Endodermal cell (in vitro differentiated cells): ENCODE measurements at regions not wholly inside any gene's neighbourhood (a gene's known extent, or its start where the extent isn't known, plus 50 kb on each side); places are given as distances from the start of the nearest gene placed in this dataset.

Experiments
- DNase-seq: peaks from one replicate; pipeline ENCODE4 v3.0.0-alpha.2; 2017
- H3K27ac ChIP-seq: 2 replicates; pipeline ENCODE4 v1.5.1; 2013; ENCODE audit warnings: mild to moderate bottlenecking, low read depth, low read length, moderate library complexity
- H3K27me3 ChIP-seq: 2 replicates; pipeline ENCODE4 v1.6.1; 2013; ENCODE audit warnings: mild to moderate bottlenecking, low read length, moderate library complexity; ENCODE audit not compliant: insufficient read depth, control insufficient read depth, poor library complexity, severe bottlenecking
- H3K36me3 ChIP-seq: 2 replicates; pipeline ENCODE4 v1.7.0; 2013; ENCODE audit warnings: mild to moderate bottlenecking, low read length, moderate library complexity; ENCODE audit not compliant: control insufficient read depth, insufficient read depth
- H3K4me1 ChIP-seq: one replicate; pipeline ENCODE4 v1.7.0; 2013; ENCODE audit warnings: low read length; ENCODE audit not compliant: control insufficient read depth, insufficient read depth
- H3K4me3 ChIP-seq: 2 replicates; pipeline ENCODE4 v1.5.1; 2013; ENCODE audit warnings: mild to moderate bottlenecking, low read length, moderate library complexity
- H3K9ac ChIP-seq: 2 replicates; pipeline ENCODE4 v1.6.1; 2013; ENCODE audit warnings: mild to moderate bottlenecking, low read length, moderate library complexity; ENCODE audit not compliant: poor library complexity, severe bottlenecking; ENCODE audit errors: extremely low read depth
- H3K9me3 ChIP-seq: 2 replicates; pipeline ENCODE4 v1.6.1; 2013; ENCODE audit warnings: mild to moderate bottlenecking, low read length, moderate library complexity; ENCODE audit not compliant: control insufficient read depth
- H3K27ac Mint-ChIP-seq: 2 replicates; pipeline ENCODE4 v1.8.0; 2020; ENCODE audit warnings: mixed read lengths
- H3K27me3 Mint-ChIP-seq: 2 replicates; pipeline ENCODE4 v1.8.0; 2021; ENCODE audit warnings: mild to moderate bottlenecking, mixed read lengths; ENCODE audit not compliant: insufficient read depth
- H3K36me3 Mint-ChIP-seq: 2 replicates; pipeline ENCODE4 v1.8.0; 2020; ENCODE audit warnings: low read depth, mixed read lengths
- H3K4me1 Mint-ChIP-seq: 2 replicates; pipeline ENCODE4 v1.8.0; 2020; ENCODE audit warnings: mixed read lengths
- H3K4me3 Mint-ChIP-seq: 2 replicates; pipeline ENCODE4 v1.8.0; 2020; ENCODE audit warnings: mild to moderate bottlenecking, moderate library complexity, mixed read lengths
- H3K9me3 Mint-ChIP-seq: 2 replicates; pipeline ENCODE4 v1.8.0; 2020; ENCODE audit warnings: mild to moderate bottlenecking, mixed read lengths
- CTCF ChIP-seq: fragments of 200-600 bp; sonication (generic); conservative IDR thresholded peaks from 2 replicates; pipeline ENCODE4 v1.5.0; 2021; ENCODE audit warnings: antibody characterized with exemption, mild to moderate bottlenecking
- WGBS, 2 experiments: methylation state at CpG; one replicate each; pipeline versions ENCODE4 v1.1.5 to v1.1.7; 2013; ENCODE audit warnings: missing lambda C conversion rate in 2 of 2, mixed read lengths in 1 of 2; ENCODE audit not compliant: insufficient coverage in 1 of 2, insufficient read length in 1 of 2; 5-methylcytosine and 5-hydroxymethylcytosine counted together

- H3K4me3 Mint-ChIP-seq: no peak overlapping the region
- DNase-seq: no peak
- no peaks in the 10 kb centered on the region for H3K36me3 Mint-ChIP-seq
- H3K36me3 ChIP-seq: no peaks in the 10 kb centered on the region
- no peak overlapping the region for H3K4me3 ChIP-seq
- no peak overlapping the region for H3K27ac Mint-ChIP-seq
- H3K27ac ChIP-seq: no peak overlapping the region
- H3K9me3 Mint-ChIP-seq: no peaks in the 10 kb centered on the region
- TF ChIP-seq CTCF: no peak
- no peak overlapping the region for H3K9ac ChIP-seq
- peaks cover 4% of the 10 kb centered on the region for H3K4me1 ChIP-seq
- WGBS, 2 experiments: 85 to 91% methylated on average over 4 to 9 of the region's 9 CpGs
- H3K9me3 ChIP-seq: no peaks in the 10 kb centered on the region
- H3K27me3 ChIP-seq: no peaks in the 10 kb centered on the region
- peaks cover 9% of the 10 kb centered on the region for H3K27me3 Mint-ChIP-seq
- H3K4me1 Mint-ChIP-seq: peaks cover 11% of the 10 kb centered on the region
Observed at GRCh38 chr12:94707892-94708291, 57.5 kb upstream of the TMCC3 start.

- Histone ChIP-seq H3K4me3 (no peak overlapping the region), H3K9ac (no peak overlapping the region), H3K36me3 (no peaks in the 10 kb centered on the region), H3K9me3 (no peaks in the 10 kb centered on the region), H3K27me3 (no peaks in the 10 kb centered on the region), H3K4me1 (peaks cover 4% of the 10 kb centered on the region), H3K27ac (no peak overlapping the region)
- H3K9me3 Mint-ChIP-seq: no peaks in the 10 kb centered on the region
- H3K27ac Mint-ChIP-seq: no peak overlapping the region
- DNase-seq: no peak
- H3K27me3 Mint-ChIP-seq: peaks cover 9% of the 10 kb centered on the region
- no peak for TF ChIP-seq CTCF
- peaks cover 11% of the 10 kb centered on the region for H3K4me1 Mint-ChIP-seq
- H3K36me3 Mint-ChIP-seq: no peaks in the 10 kb centered on the region
- H3K4me3 Mint-ChIP-seq: no peak overlapping the region
- 98 to 100% methylated on average over 2 to 3 of the region's 3 CpGs for WGBS, 2 experiments
Observed at GRCh38 chr12:94707036-94707435, 56.7 kb upstream of the TMCC3 start.

- no peaks in the 10 kb centered on the region for H3K9me3 ChIP-seq
- Mint-ChIP-seq H3K4me3 (no peak overlapping the region), H3K27me3 (peaks cover 12% of the 10 kb centered on the region), H3K27ac (no peak overlapping the region), H3K9me3 (no peaks in the 10 kb centered on the region), H3K36me3 (no peaks in the 10 kb centered on the region), H3K4me1 (peaks cover 11% of the 10 kb centered on the region)
- 62% methylated on average over 3 to 4 of the region's 4 CpGs for WGBS, 2 experiments
- H3K27ac ChIP-seq: no peak overlapping the region
- H3K4me3 ChIP-seq: no peak overlapping the region
- H3K4me1 ChIP-seq: peaks cover 4% of the 10 kb centered on the region
- H3K9ac ChIP-seq: no peak overlapping the region
- H3K27me3 ChIP-seq: no peaks in the 10 kb centered on the region
- TF ChIP-seq CTCF: no peak
- DNase-seq: no peak
- H3K36me3 ChIP-seq: no peaks in the 10 kb centered on the region
Observed at GRCh38 chr12:94706250-94706661, 55.9 kb upstream of the TMCC3 start.
